HG03103 (cell line): ENCODE measurements at regions not wholly inside any gene's neighbourhood (a gene's known extent, or its start where the extent isn't known, plus 50 kb on each side); places are given as distances from the start of the nearest gene placed in this dataset.
A peak's percentile ranks its signal among the peaks of the same experiment; 100 is the strongest.
"Not testable (repeated sequence)": the region's sequence is repeated elsewhere in the genome, so short reads cannot be mapped to it uniquely, and the experiment has no call there.

ENCODE experiments used
- ATAC-seq: cut with Tn5 transposase; IDR thresholded peaks from one replicate; pipeline ENCODE4 v1.9.1; 2021; ENCODE audit warnings: low read depth; ENCODE audit not compliant: unreplicated experiment

GRCh38 chr10:28190196-28190595 is 112.7 kb downstream of the MPP7 start:
- no peak for ATAC-seq

GRCh38 chr10:28188526-28188925 is 114.3 kb downstream of the MPP7 start:
- ATAC-seq: no peak

- ATAC-seq: no peak
These were observed 115.8 kb downstream of the MPP7 start for GRCh38 chr10:28186887-28187578.

GRCh38 chr10:28186461-28186860 is 116.4 kb downstream of the MPP7 start:
- ATAC-seq: no peak

- no peak for ATAC-seq
These were observed 118.1 kb downstream of the MPP7 start for GRCh38 chr10:28184810-28185209.

- ATAC-seq: no peak
These were observed 121.3 kb downstream of the MPP7 start for GRCh38 chr10:28181478-28182096.

- ATAC-seq: no peak
These were observed 122.2 kb downstream of the MPP7 start for GRCh38 chr10:28180654-28181053.

- ATAC-seq: no peak
These were observed 123.1 kb downstream of the MPP7 start for GRCh38 chr10:28179743-28180099.

- peak; percentile 75 for ATAC-seq
These were observed 123.7 kb downstream of the MPP7 start for GRCh38 chr10:28179006-28179742.

- no peak for ATAC-seq
These were observed 124.8 kb downstream of the MPP7 start for GRCh38 chr10:28177944-28178637.

- ATAC-seq: not testable (repeated sequence)
These were observed 126.4 kb downstream of the MPP7 start for GRCh38 chr10:28176498-28176897.

GRCh38 chr10:28172223-28172610 is 130.6 kb downstream of the MPP7 start:
- no peak for ATAC-seq

GRCh38 chr10:28171468-28172222 is 131.2 kb downstream of the MPP7 start:
- ATAC-seq: no peak

- no peak for ATAC-seq
These were observed 133.3 kb downstream of the MPP7 start for GRCh38 chr10:28169525-28169924.

GRCh38 chr10:28160866-28161405 is 141.9 kb downstream of the MPP7 start:
- ATAC-seq: no peak

- ATAC-seq: no peak
These were observed 145.5 kb downstream of the MPP7 start for GRCh38 chr10:28157379-28157778.

GRCh38 chr10:28155726-28156125 is 147.1 kb downstream of the MPP7 start:
- no peak for ATAC-seq

- no peak for ATAC-seq
These were observed 151.2 kb downstream of the MPP7 start for GRCh38 chr10:28151636-28152035.

GRCh38 chr10:28149746-28150145 is 150.9 kb upstream of the ODAD2 start:
- ATAC-seq: no peak

GRCh38 chr10:28147706-28148105 is 148.8 kb upstream of the ODAD2 start:
- no peak for ATAC-seq
